Sigmoid colon (tissue), 4 donors: ENCODE measurements at regions not wholly inside any gene's neighbourhood (a gene's known extent, or its start where the extent isn't known, plus 50 kb on each side); places are given as distances from the start of the nearest gene placed in this dataset.

Source experiments
- CTCF ChIP-seq, 4 experiments: fragments of 450-650 bp in 3 of 4; fragments of 200-600 bp in 1 of 4; IDR thresholded peaks; one replicate each; pipeline ENCODE4 v1.5.1; 2016 to 2019; ENCODE audit warnings: antibody characterized with exemption in 4 of 4, mild to moderate bottlenecking in 3 of 4, moderate library complexity in 2 of 4
- EP300 ChIP-seq, 4 donors: sonication (generic); formaldehyde crosslinking; IDR thresholded peaks; one replicate each; pipeline ENCODE4 v1.6.1; 2017; ENCODE audit warnings: antibody characterized with exemption in 4 of 4
- POLR2A ChIP-seq, 2 donors: fragments of 450-650 bp; IDR thresholded peaks; one replicate each; pipeline ENCODE4 v1.6.1; 2016; ENCODE audit warnings: antibody characterized with exemption in 2 of 2, mild to moderate bottlenecking in 2 of 2, moderate library complexity in 2 of 2

GRCh38 chr17:70945386-70945785 is 776.1 kb downstream of the KCNJ2 start:
- TF ChIP-seq CTCF (IDR thresholded peaks at IDR 0.05), result no peak
- TF ChIP-seq POLR2A (IDR thresholded peaks at IDR 0.05), result no peak
- no peak for TF ChIP-seq EP300 (IDR thresholded peaks at IDR 0.05)
